GM12892 (cell line): ENCODE measurements at regions not wholly inside any gene's neighbourhood (a gene's known extent, or its start where the extent isn't known, plus 50 kb on each side); places are given as distances from the start of the nearest gene placed in this dataset.

Experiments
- POLR2A ChIP-seq: IDR thresholded peaks from 2 replicates; pipeline ENCODE4 v1.6.1; 2011; ENCODE audit warnings: low read depth, low read length, control low read depth
- TAF1 ChIP-seq: IDR thresholded peaks from 2 replicates; pipeline ENCODE4 v1.6.1; 2011; ENCODE audit warnings: low read depth, mild to moderate bottlenecking, control low read depth, low read length, borderline replicate concordance

GRCh38 chr11:70578831-70579230 is 180.5 kb downstream of the CTTN start:
- TF ChIP-seq POLR2A (no peak), TAF1 (no peak)
